ENCODE measurements at regions not wholly inside any gene's neighbourhood (a gene's known extent, or its start where the extent isn't known, plus 50 kb on each side); places are given as distances from the start of the nearest gene placed in this dataset.

GRCh38 chrX:45722471-45722870 lies 521.8 kb upstream of the DIPK2B start:
- no peak for TF ChIP-seq SPI1 (IDR thresholded peaks at IDR 0.05; ENCODE audit: low read depth, low read length)
- no peak for TF ChIP-seq POLR2A (IDR thresholded peaks at IDR 0.05; ENCODE audit: low read depth, low read length)
- TF ChIP-seq POLR2AphosphoS5 (IDR thresholded peaks at IDR 0.05; ENCODE audit: low read depth, low read length) = no peak
- no peak for TF ChIP-seq TAF1 (IDR thresholded peaks at IDR 0.05; ENCODE audit: low read depth, low read length)
- TF ChIP-seq PAX5 (IDR thresholded peaks at IDR 0.05; ENCODE audit: insufficient read depth, low read length, severe bottlenecking) = no peak
